ES-I3 (cell line): ENCODE measurements at regions not wholly inside any gene's neighbourhood (a gene's known extent, or its start where the extent isn't known, plus 50 kb on each side); places are given as distances from the start of the nearest gene placed in this dataset.

ENCODE experiments used
- H3K36me3 ChIP-seq: 2 replicates; pipeline ENCODE4 v1.6.1; 2013; ENCODE audit warnings: mild to moderate bottlenecking, low read length, control low read depth, moderate library complexity; ENCODE audit not compliant: insufficient read depth
- H3K4me1 ChIP-seq: 2 replicates; pipeline ENCODE4 v1.6.1; 2013; ENCODE audit warnings: mild to moderate bottlenecking, control low read depth, low read length; ENCODE audit not compliant: insufficient read depth
- H3K9ac ChIP-seq: 2 replicates; pipeline ENCODE4 v1.6.1; 2013; ENCODE audit warnings: low read depth, mild to moderate bottlenecking, low read length, moderate library complexity
- H3K9me3 ChIP-seq: 2 replicates; pipeline ENCODE4 v1.6.1; 2013; ENCODE audit warnings: mild to moderate bottlenecking, low read length, moderate library complexity; ENCODE audit not compliant: control insufficient read depth, insufficient read depth

GRCh38 chr17:73715769-73716168, 71.5 kb upstream of the SDK2 start:
- Histone ChIP-seq H3K9ac (no peak overlapping the region), H3K9me3 (no peaks in the 10 kb centered on the region), H3K4me1 (peaks cover 4% of the 10 kb centered on the region; the same call in 1 of the 2 replicates), H3K36me3 (no peaks in the 10 kb centered on the region)

- H3K9ac ChIP-seq: no peak overlapping the region
- no peaks in the 10 kb centered on the region for H3K36me3 ChIP-seq
- H3K9me3 ChIP-seq: no peaks in the 10 kb centered on the region; the same call in 1 of the 2 replicates
- H3K4me1 ChIP-seq: peaks cover 4% of the 10 kb centered on the region; the same call in 1 of the 2 replicates
Observed at GRCh38 chr17:73717690-73718089, 73.4 kb upstream of the SDK2 start.

- H3K4me1 ChIP-seq: peaks cover 4% of the 10 kb centered on the region; the same call in 1 of the 2 replicates
- H3K9me3 ChIP-seq: no peaks in the 10 kb centered on the region; the same call in 1 of the 2 replicates
- H3K36me3 ChIP-seq: no peaks in the 10 kb centered on the region
- H3K9ac ChIP-seq: no peak overlapping the region
Observed at GRCh38 chr17:73718362-73718761, 74.1 kb upstream of the SDK2 start.

GRCh38 chr17:73718912-73719311, 74.7 kb upstream of the SDK2 start:
- no peak overlapping the region for H3K9ac ChIP-seq
- no peaks in the 10 kb centered on the region; the same call in 1 of the 2 replicates for H3K9me3 ChIP-seq
- peaks cover 4% of the 10 kb centered on the region; the same call in 1 of the 2 replicates for H3K4me1 ChIP-seq
- no peaks in the 10 kb centered on the region for H3K36me3 ChIP-seq

GRCh38 chr17:73719588-73720071, 75.4 kb upstream of the SDK2 start:
- no peaks in the 10 kb centered on the region; the same call in 1 of the 2 replicates for H3K9me3 ChIP-seq
- no peaks in the 10 kb centered on the region for H3K36me3 ChIP-seq
- H3K9ac ChIP-seq: no peak overlapping the region
- peaks cover 4% of the 10 kb centered on the region; the same call in 1 of the 2 replicates for H3K4me1 ChIP-seq

GRCh38 chr17:73720187-73720834, 76.1 kb upstream of the SDK2 start:
- Histone ChIP-seq H3K9me3 (no peaks in the 10 kb centered on the region; the same call in 1 of the 2 replicates), H3K9ac (no peak overlapping the region), H3K36me3 (no peaks in the 10 kb centered on the region), H3K4me1 (peaks cover 4% of the 10 kb centered on the region; the same call in 1 of the 2 replicates)

- no peak overlapping the region for H3K9ac ChIP-seq
Observed at GRCh38 chr17:73722165-73722564, 77.9 kb upstream of the SDK2 start.

GRCh38 chr17:73723317-73723716, 79.1 kb upstream of the SDK2 start:
- no peak overlapping the region for H3K9ac ChIP-seq
- H3K9me3 ChIP-seq: no peaks in the 10 kb centered on the region; the same call in 1 of the 2 replicates
- peaks cover 4% of the 10 kb centered on the region; the same call in 1 of the 2 replicates for H3K4me1 ChIP-seq
- H3K36me3 ChIP-seq: no peaks in the 10 kb centered on the region

More at GRCh38 chr17:73722165-73722564, 77.9 kb upstream of the SDK2 start:
- no peaks in the 10 kb centered on the region for H3K36me3 ChIP-seq
- peaks cover 4% of the 10 kb centered on the region; the same call in 1 of the 2 replicates for H3K4me1 ChIP-seq
- H3K9me3 ChIP-seq: no peaks in the 10 kb centered on the region; the same call in 1 of the 2 replicates

- H3K36me3 ChIP-seq: no peaks in the 10 kb centered on the region
- no peaks in the 10 kb centered on the region; the same call in 1 of the 2 replicates for H3K9me3 ChIP-seq
- peaks cover 4% of the 10 kb centered on the region; the same call in 1 of the 2 replicates for H3K4me1 ChIP-seq
- H3K9ac ChIP-seq: no peak overlapping the region
Observed at GRCh38 chr17:73724341-73724740, 80.1 kb upstream of the SDK2 start.

GRCh38 chr17:73724990-73725389, 80.7 kb upstream of the SDK2 start:
- H3K9ac ChIP-seq: no peak overlapping the region
- H3K36me3 ChIP-seq: no peaks in the 10 kb centered on the region
- peaks cover under 1% of the 10 kb centered on the region; the same call in 1 of the 2 replicates for H3K4me1 ChIP-seq
- H3K9me3 ChIP-seq: no peaks in the 10 kb centered on the region; the same call in 1 of the 2 replicates

- Histone ChIP-seq H3K36me3 (no peaks in the 10 kb centered on the region), H3K4me1 (no peaks in the 10 kb centered on the region), H3K9me3 (peaks cover 3% of the 10 kb centered on the region; the same call in 1 of the 2 replicates), H3K9ac (no peak overlapping the region)
Observed at GRCh38 chr17:73725794-73726515, 81.7 kb upstream of the SDK2 start.

- Histone ChIP-seq H3K9ac (no peak overlapping the region), H3K4me1 (no peaks in the 10 kb centered on the region), H3K36me3 (no peaks in the 10 kb centered on the region), H3K9me3 (peaks cover 11% of the 10 kb centered on the region; the same call in 1 of the 2 replicates)
Observed at GRCh38 chr17:73727941-73728340, 83.7 kb upstream of the SDK2 start.

GRCh38 chr17:73729101-73729500, 84.9 kb upstream of the SDK2 start:
- H3K36me3 ChIP-seq: no peaks in the 10 kb centered on the region
- no peak overlapping the region for H3K9ac ChIP-seq
- H3K4me1 ChIP-seq: no peaks in the 10 kb centered on the region
- H3K9me3 ChIP-seq: peaks cover 11% of the 10 kb centered on the region; the same call in 1 of the 2 replicates

GRCh38 chr17:73731733-73732132, 87.5 kb upstream of the SDK2 start:
- Histone ChIP-seq H3K4me1 (peaks cover 7% of the 10 kb centered on the region), H3K9ac (no peak overlapping the region), H3K9me3 (peaks cover 11% of the 10 kb centered on the region; the same call in 1 of the 2 replicates), H3K36me3 (no peaks in the 10 kb centered on the region)
